ENCODE measurements at regions not wholly inside any gene's neighbourhood (a gene's known extent, or its start where the extent isn't known, plus 50 kb on each side); places are given as distances from the start of the nearest gene placed in this dataset.
"Not testable (repeated sequence)": the region's sequence is repeated elsewhere in the genome, so short reads cannot be mapped to it uniquely, and the experiment has no call there.

DNA sequence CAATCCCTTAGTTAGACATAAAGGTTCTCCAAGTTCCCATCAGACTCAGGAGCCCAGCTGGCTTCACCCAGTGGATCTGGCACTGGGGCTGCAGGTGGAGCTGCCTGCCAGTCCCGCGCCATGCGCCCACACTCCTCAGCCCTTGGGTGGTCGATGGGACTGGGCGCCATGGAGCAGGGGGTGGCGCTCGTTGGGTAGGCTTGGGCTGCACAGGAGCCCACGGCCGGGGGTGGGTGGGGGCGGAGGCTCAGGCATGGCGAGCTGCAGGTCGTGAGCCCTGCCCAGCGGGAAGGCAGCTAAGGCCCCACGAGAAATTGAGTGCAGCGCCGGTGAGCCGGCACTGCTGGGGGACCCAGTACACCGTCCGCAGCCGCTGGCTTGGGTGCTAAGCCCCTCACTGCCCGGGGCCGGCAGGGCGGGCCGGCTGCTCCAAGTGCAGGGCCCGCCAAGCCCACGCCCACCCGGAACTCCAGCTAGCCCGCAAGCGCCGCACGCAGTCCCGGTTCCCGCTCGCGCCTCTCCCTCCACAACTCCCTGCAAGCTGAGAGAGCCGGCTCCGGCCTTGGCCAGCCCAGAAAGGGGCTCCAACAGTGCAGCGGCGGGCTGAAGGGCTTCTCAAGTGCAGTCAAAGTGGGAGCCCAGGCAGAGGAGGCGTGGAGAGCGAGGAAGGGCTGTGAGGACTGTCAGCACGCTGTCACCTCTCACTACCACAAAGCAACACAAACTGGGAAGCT lies 584.3 kb upstream of the COBL start:
- DNase-seq: not testable (repeated sequence)

DNA sequence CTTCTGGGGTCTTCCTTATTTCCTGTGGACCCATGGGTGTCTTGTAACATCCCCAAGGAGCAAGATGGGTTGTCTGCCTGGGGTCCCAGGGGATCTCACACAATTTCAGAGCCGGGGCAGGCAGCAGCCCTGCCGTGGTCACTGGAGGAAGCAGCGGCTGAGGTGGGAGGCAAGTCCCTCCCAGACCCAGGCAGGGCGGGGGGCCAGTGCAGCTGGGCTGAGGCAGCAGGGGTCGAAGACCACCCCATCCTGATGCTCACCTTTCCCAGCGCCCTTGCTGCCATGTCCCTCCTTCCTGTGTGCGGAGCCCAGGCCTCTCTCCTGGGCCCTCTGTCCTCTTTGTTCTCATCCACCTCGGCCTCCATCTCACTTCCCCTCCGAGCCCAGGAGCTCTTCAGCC lies 583.0 kb upstream of the COBL start:
- DNase-seq: no peak

DNA sequence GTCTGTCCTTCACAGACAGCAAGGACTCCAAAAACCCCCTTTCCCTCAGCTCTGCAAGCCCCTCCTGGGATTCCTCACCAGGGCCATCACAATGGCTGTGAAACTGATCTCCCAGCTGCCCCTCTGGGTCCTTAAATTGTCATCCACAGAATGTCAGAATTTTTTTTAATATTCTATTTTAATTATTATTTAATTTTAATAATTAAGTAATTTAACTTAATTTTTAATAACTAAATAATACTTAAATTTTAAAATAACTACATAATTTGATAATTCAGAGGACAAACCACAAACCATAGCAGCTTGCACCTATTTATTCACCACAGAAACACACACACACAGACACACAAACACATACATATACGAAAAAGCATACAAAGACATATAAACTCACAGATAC lies 565.8 kb upstream of the COBL start:
- DNase-seq: no peak

DNA sequence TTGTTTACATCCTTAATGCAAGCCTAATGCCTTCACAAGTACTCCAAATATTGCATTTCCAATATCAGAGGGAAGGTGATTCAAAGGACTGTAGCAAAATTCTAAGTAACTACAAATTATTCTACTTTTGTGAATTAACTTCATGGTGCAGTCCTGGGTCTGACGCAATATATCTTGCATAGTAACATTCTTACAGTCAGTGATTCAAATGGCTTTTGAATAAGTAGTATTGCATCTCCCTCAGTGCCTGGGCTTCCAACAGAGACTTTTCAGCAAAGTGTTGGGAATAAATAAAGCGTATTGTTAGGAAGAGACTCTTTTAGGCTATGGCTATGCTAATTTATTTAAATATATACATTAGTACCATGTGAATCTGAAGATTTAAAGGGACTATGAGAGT lies 564.7 kb upstream of the COBL start:
- DNase-seq: no peak

DNA sequence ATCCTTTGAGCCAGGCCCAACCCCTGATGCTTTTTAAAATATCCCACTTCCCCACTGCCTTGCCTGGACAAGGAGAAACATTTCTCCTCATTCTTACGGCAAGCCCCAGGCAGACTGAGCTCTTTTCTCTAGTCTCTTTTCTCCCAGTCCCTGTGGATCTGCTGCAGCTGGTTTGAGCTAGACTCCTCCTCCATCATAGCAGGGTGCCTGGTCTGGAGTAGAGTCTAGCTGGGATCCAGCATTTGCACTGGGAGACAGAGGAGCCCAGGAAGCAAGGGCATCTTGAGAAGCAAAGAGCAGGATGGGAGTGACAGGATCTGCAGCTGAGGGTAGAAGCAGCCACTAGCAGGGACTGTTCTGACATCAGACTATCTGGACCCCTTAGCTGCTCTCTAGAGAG lies 562.3 kb upstream of the COBL start:
- no peak for DNase-seq

DNA sequence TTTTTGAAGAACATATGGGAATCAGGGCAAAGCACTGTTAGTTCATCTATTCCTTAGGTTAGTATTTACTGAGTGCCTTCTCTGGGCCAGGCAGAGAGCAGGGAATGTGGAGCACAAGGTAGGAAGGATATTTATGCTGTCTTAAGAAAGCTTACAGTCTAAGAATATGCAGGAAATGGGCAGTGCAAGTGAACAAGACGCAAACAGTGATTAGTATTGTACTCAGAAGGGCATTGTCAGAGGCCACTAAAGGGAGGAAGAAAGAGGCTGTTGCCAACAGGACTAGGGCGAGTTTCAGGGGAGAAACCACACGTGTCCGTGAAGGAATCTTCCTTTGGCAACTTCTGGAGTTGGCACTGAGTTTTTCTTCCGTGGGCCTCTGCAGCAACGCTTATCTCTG lies 552.8 kb upstream of the COBL start:
- no peak for DNase-seq

DNA sequence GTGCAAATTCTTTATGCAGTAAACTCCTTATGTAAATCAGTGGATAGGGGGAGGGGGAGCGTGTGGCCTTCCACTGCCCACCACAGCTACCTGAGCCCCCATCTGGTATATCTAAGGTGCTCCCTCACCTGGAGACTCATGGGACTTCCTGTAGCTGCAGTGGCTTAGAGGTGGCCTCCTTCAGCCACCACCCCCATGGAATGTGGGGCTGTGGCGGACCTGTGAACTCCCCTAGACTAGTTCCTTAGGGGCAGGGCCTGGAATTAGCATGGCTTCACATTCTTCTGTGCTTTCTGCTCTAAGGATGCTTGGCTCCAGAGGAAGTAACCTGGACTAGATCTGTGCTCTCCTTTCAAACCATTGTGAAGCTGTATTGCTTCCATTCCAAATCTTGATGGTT lies 550.5 kb upstream of the COBL start:
- DNase-seq: no peak

DNA sequence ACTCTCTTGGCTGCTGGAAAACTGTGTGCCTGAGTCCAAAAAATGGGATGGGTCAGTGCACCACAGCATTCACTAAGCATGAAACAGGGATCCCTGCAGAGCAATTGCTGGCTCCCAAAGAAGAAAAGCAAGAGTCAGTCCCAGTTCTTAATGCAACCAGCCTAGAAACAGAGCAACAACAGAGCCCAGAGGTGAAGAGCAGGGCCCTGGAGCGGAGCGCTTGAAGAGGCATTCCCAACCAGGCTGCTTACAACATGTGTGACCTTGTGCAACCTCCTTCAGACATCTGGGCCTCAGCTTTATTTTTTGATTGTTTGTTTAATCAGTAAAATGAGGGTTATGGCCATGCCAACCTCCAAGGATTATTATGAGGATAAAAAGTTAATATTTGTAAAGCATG lies 543.7 kb upstream of the COBL start:
- no peak for DNase-seq

DNA sequence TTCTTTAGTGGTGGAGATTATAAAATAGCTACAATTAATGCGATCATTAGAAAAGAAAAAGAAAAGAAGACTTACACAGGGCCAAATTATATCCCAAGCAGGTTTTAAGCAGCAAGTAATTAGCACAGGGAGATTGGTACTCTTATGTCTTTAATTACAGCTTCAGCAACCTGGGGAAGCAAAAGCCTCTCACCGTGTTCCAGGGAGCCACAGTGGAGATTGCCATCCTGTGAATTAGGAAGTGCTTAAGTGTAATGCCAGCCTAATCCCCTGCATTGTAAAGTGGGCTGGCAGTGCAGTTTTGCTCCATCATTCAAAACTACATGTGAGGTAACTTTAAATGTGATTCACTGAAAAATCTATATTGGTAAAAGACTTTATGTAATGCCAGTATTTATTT lies 533.5 kb upstream of the COBL start:
- DNase-seq: no peak

DNA sequence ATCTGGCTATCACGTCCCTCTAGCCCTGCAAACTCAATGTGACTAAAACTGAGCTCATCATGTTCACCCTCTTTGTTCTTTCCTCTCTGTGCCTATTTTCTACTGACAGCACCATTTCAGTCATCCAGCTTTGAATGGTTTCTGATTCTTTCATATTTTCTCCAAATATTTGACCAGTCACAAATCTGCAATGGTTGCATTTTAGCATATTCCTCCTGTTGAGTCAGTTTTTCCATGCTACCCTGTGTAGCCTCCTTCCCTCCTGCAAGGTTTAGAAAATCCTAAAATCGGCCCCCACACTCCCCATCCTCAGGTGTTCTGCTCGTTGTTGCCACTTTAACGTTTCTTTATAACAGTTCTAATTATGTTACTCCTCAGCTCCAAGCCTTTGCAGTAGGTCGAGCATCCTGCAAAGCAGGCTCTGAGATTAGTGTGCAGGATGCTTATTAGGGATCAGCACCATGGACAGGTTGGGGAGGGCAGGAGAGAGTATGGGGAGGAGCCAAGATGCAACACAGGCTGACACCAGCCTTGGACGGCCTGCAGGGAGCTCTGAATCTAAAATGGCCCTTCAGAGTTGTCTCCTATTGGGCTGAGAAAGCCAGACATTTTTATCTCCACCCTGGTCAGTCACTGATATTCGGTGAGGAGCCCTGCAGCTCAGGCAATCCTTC lies 531.0 kb upstream of the COBL start:
- peak; percentile 1 for DNase-seq

DNA sequence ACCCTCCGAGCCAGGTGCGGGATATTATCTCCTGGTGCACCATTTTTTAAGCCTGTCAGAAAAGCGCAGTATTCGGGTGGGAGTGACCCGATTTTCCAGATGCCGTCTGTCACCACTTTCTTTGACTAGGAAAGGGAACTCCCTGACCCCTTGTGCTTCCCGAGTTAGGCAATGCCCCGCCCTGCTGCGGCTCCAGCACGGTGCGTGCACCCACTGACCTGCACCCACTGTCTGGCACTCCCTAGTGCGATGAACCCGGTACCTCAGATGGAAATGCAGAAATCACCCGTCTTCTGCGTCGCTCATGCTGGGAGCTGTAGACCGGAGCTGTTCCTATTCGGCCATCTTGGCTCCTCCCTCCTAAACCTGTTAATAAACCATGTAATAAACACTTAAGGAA lies 522.5 kb upstream of the COBL start:
- DNase-seq: not testable (repeated sequence)

DNA sequence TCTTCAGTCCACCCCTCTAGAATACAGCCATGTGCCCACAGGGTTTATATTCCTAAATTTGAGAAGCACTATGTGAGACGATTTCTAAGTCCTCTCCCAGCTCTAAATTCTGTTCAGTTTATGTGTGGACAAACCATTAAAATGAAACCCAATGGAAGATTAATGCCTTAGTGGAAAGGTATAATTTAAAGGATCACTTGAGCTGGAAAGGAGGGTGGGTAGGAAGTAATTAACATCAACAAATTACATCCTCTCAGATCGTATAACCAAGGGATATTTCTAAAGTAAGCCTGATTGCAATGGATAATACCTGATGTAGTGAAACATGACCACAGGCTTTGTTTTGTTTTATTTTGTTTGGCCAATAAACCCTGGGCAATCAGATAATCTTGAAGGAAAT lies 511.0 kb upstream of the COBL start:
- no peak for DNase-seq

DNA sequence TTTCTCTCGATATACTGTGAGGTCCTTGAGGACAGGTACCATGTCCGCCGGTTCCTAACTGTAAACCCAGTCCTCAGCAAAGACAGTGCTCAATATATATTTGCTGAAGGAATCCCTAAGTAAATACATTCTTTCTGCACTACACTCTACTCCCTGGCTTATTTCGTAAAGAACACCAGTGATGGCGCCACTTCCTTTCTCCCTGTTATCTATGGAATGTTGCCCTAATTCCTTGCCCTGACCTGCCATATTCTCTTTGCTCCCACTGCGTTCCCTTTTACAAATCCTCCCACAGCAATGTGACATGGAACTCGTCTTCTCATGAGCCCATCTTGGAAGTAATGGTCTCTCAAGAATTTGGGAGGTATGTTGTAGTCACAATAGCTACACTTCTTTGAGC lies 507.4 kb upstream of the COBL start:
- no peak for DNase-seq

DNA sequence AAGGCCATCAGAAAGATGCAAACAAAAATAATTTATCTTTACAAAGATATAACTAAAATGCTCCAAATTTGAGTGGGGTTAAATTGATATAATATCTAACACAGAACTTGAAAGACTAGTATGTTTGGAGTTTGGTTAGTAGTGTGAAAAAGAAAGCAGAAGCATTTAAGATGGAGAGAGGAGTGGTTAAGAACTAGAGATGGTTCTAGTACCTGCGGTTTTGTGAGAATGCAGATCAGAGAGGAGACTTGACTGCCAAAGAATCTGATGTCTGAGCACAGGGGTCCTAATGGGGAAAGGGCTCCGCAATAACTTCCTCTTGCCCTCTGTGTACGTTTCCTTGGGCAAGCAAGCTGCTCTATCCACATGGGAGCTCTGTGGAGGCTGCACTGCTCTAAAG lies 506.8 kb upstream of the COBL start:
- no peak for DNase-seq

DNA sequence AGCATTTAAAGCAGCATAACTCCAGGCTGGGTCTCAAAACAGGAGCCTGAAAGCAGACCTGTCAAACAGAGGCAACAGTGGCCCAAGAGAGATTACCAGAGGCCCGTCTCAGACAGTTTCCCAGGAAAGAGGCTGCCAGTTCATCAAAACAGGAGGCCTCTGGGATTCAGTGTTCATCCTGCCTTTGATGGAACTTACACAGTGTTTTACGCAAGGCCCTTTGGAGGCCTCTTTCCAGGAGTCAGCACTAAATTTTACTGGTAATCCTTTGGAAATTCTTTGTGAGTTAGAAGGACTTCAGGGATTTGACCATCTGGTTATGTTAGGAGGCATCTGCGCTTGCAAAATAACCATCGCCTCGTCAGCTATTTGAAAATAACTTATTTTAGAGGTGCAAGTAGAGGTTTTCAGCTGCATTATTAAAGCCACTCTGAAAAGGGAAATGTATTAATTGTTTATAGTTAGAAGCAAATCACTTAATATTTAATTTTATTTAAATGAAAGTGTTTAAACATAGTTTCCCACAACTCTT lies 501.2 kb upstream of the COBL start:
- DNase-seq: no peak

DNA sequence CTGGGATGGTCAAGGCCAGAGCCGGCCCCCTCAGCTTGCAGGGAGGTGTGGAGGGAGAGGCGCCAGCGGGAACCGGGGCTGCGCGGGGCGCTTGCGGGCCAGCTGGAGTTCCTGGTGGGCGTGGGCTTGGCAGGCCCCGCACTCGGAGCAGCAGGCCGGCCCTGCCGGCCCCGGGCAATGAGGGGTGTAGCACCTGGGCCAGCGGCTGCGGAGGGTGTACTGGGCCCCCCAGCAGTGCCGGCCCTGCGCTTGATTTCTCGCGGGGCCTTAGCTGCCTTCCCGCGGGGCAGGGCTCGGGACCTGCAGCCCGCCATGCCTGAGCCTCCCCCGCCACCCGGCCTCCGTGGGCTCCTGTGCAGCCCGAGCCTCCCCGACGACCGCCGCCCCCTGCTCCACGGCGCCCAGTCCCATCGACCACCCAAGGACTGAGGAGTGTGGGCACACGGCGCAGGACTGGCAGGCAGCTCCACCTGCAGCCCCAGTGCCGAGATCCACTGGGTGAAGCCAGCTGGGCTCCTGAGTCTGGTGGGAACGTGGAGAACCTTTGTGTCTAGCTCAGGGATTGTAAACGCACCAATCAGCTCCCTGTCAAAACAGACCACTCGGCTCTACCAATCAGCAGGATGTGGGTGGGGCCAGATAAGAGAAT lies 489.3 kb upstream of the COBL start:
- DNase-seq: not testable (repeated sequence)

DNA sequence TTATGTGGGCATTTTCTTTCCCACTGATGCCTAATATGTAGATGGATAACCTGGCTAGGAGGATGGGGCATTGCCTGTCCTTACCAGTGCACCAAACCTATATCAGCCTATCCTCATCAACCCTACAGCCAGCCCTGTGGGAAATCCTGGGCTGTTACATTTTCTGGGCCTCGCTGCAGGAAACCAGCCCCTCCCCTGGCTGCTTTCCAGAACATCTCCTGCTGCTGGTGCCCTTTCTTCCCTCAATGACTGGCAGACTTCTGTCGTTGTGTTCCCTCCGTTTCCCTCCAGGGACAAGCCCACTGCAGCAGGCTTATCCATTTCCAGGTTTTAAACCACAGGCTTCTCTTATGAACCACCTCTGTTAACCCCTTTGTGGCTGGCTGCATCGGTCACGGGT lies 486.1 kb upstream of the COBL start:
- DNase-seq: no peak

DNA sequence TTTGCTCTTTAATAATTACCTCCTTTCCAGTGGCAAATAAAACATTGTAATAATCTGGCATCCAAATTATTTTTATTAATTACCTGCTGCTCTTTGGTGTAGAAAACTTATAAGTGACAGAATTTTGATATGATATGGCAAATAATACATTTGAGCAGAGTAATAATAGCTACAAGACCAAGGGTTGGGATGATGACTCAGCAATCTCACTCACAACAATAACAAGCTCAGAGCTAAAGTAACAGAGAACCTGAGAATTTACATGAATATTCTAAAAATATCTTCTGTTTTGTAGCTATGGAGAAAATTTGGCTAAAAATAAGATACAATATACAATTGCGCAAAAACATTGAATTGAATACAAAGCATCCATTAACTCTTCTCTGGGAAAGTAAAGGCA lies 480.8 kb upstream of the COBL start:
- no peak for DNase-seq

DNA sequence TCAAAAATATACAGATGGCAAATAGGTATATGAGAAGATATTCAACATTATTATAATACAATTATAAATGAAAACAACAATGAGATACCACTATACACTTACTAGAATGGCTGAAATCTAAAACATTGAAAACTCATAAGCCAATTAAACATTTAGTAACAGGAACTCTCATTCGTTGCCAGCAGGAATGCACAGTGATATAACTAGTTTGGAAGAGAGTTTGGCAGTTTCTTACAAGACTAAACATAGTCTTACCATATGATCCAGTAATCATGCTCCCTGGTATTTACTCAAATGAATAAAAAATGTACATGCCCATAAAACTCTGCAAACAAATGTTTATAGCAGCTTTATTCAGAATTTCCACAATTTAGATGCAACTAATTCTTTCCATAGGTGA lies 476.2 kb upstream of the COBL start:
- DNase-seq: no peak

DNA sequence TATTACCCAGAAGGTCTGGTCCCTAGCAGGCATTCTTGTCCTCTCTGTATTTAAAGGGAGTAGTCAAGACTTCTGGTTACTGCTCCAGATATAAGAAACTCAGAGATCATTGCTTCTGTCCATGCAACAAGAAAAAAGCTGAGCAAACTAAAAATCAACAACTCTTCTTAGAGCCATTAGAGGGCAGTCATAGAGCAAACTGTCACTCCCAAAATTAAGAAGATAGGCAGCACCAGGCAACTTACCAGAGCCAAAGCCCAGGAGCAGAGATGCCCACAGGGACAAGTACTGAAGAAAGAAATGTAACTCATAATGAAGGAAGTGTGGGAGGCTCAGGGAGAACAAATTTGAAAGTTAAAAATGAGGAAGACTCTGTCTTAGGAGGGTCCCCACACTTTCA lies 472.9 kb upstream of the COBL start:
- no peak for DNase-seq

DNA sequence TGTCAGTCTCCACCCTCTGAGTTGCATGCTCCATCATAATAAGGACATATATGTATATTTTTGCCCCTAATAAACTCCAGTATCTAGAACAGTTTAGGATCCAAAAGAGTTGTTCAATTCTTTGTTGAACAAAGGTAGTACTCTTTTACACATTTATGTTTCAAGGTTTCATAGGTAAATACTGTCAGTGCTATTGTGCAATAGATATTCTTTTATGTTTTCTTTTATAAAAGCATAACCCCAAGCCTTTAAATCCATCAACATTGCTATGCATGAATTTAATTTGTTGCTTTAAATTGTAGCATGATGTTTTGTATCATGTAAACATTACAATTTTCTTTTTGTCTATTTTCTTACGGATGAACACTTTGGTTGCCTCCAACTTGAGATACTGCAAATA lies 469.7 kb upstream of the COBL start:
- no peak for DNase-seq

DNA sequence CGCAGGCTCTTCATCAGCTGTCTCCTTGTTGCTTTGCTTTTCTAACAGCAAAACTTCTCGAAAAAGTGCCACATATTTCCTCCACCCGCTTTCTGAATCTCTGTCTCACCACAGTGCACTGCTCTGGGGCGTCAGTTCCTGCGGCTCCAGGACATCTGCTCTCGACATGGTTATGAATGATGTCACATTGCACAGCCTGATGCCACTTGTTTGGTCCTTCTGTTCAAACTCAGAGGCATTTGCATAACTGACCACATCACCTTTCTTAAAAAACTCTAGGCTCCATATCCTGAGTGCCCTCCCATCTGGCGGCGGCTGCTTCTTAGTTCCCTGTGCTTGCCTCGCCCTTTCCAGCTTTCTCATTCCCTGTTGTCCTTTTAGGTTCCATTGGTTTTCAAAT lies 469.3 kb upstream of the COBL start:
- no peak for DNase-seq

DNA sequence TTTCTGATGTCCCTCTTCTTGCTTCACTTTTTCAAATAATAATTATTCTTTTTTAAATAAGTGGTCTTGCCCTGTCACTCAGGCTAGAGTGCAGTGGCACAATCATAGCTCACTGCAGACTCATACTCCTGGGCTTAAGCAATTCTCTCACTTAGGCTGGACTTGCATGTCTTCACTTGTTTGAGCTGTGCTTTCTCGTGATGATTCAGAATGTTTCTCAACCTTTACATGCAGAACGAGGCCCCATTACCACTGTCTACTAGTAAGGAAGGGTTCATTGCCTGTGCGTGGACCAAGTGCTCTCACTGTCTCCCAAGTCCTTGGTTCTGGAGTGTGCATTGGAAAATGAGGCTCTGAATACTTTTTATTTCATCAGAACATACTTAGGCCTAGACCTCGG lies 468.6 kb upstream of the COBL start:
- no peak for DNase-seq

DNA sequence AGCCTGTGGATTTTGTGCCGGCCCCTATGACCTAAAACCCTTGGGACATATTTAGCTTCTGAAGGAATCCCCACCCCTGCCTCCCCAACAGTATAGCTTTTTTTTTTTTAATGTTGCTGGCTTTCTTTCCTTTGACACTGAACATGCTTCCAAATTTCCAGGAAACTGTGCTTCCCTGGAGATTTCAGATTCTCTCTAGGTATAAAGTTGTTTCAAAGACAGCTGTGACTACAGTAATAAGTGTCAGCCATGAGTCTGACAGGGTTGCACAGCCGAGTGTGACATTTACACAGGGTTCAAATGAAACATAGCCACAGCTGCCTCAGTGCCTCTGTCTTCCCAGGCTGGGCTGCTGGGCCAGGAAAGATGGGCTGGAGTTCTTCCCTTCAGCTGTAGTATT lies 466.6 kb upstream of the COBL start:
- no peak for DNase-seq

All from hindlimb muscle (tissue), 1 donor.